Activated gamma-delta T cell treated with Interleukin-2 at 50 U/mL for 16 hours (primary cell): ENCODE measurements at regions not wholly inside any gene's neighbourhood (a gene's known extent, or its start where the extent isn't known, plus 50 kb on each side); places are given as distances from the start of the nearest gene placed in this dataset.

ENCODE experiments used
- DNase-seq: peaks from one replicate; pipeline ENCODE4 v3.0.0-alpha.2; 2020

DNA sequence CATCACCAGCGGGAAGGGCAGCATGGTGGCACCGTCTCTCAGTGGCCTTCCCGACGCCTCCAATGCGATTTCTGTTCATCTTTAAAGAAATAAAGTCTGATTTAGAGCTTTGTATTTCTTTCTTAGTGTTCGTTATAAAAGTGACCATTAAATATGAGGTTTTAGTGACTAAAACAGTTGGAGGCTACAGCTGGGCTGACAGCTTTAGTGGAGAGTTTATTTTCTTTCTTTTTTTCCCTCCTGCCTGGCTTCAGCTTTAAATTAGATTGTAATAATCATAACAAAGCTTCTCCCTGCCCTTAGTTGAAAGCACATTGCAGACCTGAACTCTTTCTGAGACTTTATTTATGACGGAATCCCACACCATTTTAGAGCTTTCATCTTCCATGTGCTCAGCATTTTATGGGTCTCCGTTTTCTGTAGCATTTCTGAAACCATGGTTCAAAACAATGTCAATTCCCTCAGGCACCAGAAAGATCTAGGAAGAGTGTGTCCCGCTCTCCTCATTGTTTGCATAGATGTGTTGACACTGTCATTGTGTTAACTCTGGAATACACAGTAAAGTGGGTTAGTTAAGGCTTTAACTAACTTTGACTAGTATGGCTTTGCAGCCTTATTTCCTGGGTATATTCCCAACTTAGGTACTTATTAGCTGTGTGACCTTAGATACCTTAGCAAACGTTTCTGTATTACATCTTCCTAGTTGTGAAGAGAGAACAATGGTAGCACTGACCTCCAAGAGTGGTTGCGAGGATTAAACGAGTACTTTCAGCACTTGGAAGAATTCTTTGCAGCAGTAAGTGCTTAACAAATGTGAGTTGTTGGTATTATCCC is 97.4 kb upstream of the PGRMC2 start:
- no peak for DNase-seq

DNA sequence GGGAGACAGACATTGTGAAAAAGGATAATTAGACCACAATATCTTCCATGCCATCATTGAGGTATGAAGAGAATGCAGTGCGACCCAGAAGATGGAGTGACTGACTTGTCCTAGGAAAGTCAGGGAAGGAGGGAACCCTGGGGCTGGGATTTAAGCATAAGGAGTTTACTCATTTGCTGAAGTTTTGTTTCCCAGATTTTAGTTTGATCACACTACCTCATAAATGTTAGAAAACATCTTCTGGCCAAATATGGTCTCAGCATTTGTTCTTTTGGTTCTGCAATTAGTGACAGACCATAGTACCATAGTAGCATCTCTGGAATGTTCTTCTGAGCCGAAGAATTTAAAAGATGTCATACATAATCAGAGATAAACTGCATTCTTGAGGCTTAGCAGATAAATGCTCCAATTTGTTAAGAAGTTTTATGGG is 96.5 kb upstream of the PGRMC2 start:
- DNase-seq = no peak

DNA sequence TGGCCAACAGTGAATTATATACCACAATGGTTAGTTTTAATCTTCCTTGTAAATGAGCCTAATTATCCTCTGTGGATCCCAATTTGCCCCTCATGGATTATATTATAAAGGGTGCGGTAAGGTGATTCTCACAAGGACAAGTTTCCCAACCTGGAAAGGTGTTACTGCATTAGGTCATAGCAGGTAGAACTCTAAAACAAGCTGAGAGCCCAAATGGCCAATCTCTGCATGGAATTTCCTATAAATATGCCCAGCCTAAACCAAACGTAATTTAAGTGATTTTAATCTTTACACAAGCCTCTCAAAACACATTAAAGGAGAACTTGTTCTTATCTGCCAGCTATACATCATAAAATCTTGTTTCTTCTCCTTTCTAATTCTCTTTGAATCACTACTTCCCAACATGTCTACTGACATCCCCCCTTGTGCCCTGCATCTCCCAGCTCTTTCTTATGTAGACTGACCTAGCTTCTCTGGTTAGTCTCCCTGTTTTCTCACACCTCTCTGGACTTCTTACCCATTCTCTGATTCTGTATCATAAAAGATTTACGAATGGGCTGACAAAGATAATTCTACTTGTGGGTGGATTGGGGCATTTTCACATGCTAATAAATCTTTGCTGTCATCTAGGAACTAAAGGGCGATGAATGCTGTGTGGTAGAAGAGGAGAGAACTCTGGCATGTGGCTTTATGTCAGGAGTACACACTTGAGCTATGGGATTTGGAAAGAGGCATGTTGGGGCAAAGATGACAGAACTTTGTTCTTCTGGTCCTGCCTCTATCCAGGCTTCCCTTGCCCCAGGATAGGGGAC is 94.3 kb upstream of the PGRMC2 start:
- DNase-seq = no peak

DNA sequence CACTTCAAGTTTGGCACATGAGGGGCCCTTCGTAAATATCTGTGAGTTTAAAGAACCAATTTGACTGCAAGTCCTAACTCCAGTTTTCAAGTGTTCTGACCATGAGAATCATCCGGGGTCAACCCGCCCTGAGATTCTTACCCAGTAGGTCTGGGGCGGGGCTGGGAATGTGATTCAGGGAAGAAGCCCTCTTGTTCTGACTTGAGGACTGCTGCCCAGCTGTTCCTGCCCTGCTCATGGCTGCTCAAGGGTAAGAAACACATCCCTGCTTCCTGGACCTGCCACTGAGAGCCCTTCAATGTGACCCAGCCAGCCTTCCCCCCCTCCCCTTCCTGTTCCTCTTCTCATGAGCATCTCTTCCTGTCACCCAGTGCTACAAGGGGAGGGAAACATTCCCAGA is 92.7 kb upstream of the PGRMC2 start:
- DNase-seq = no peak

DNA sequence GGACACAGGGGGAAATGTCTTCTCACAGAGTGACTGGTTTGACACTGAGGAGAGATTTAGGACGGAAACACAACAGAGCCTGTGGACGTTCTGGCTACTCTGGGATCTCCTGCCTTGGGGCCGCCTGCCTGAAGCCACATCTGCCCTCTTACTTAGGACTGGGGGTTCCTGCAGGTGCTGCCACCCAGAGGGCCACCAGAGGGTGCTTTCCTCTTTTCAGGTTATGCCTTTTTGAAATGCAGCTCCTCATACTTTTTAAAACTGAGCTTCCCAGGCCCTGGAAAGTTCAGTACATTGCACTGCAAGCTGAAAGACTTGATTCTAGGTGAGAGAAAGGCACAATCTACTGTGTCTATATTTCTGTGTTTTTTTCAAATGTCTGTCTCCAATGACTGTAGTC is 92.2 kb upstream of the PGRMC2 start:
- no peak for DNase-seq

DNA sequence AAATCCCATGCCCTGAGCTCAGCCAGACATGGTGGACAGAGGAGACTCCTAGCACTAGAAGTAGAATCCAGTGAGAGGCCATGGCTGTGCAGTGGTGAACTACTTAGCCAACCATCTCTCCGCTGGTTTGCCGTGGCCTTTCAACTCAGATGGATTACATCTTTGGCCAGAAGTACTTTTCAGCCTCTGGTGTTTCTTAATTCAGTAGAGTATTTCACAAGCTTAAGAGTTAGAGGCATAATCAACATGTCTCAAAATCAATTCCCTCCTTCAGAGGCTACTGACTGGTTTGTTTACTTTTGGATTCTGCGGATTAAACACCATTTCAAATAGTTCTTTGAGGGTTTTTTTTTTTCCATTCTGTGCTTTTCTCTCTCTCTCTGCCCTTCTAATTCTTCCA is 91.1 kb upstream of the PGRMC2 start:
- no peak for DNase-seq

DNA sequence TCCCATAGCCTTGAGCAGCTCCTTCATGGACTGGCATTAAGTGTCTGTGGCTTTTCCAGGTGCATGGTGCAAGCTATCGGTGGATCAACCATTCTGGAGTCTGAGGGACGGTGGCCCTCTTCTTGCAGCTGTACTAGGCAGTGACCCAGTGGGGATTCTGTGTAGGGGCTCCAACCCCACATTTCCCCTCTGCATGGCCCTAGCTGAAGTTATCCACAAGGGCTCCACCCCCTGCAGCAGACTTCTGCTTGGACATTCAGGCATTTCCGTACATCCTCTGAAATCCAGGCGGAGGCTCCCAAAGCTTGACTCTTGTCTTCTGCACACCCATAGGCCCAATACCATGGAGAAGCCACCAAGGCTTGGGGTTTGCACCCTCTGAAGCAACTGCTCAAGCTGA is 89.3 kb upstream of the PGRMC2 start:
- DNase-seq = no peak

DNA sequence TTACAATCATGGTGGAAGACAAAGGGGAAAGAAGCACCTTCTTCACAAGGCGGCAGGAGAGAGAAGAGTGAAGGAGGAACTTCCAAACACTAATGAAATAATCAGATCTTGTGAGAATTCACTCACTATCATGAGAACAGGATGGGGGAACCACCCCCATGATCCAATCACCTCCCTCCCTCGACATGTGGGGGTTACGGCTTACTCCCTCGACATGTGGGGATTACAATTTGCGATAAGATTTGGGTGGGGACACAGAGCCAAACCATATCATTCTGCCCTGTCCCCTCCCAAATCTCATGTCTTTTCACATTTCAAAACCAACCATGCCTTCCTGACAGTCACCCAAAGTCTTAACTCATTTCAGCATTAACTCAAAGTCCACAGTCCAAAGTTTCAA is 88.7 kb upstream of the PGRMC2 start:
- DNase-seq = no peak

DNA sequence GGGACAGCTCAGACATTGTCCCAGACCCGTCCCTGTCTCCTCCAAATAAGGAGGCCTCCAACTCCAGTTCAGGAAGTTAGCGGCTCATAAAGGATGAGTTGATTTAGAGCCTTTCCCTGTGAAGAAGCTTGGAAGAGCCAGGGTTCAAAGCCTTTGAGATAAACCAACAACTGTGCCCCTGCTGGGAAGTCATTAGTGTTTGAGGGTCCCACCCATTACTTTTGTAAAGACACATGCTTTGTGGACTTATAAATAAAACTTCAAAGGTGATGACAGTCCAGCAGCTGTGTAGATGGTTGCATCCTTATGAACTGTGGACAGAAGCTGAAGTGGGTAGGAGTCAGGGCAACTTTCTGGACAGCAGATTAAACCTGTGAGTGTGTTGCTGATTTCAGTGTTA is 86.0 kb upstream of the PGRMC2 start:
- DNase-seq = no peak

DNA sequence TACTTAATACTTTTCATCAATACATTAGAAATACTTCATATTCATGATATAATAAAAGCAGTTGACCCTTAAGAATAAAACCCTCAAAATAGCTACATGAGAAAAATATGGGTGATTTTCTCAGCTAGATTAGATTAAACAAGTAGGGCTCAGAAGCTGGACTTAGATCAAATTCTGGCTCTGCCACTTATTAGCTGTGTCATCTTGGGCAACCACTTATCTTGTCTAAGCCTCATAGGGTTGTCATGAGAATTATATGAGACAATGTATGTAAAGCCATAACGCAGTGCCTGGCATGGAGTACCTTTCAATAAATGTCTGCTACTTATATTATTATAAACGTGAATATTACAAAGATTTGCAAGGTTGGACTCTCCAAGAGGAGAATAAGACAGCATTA is 84.3 kb upstream of the PGRMC2 start:
- no peak for DNase-seq

DNA sequence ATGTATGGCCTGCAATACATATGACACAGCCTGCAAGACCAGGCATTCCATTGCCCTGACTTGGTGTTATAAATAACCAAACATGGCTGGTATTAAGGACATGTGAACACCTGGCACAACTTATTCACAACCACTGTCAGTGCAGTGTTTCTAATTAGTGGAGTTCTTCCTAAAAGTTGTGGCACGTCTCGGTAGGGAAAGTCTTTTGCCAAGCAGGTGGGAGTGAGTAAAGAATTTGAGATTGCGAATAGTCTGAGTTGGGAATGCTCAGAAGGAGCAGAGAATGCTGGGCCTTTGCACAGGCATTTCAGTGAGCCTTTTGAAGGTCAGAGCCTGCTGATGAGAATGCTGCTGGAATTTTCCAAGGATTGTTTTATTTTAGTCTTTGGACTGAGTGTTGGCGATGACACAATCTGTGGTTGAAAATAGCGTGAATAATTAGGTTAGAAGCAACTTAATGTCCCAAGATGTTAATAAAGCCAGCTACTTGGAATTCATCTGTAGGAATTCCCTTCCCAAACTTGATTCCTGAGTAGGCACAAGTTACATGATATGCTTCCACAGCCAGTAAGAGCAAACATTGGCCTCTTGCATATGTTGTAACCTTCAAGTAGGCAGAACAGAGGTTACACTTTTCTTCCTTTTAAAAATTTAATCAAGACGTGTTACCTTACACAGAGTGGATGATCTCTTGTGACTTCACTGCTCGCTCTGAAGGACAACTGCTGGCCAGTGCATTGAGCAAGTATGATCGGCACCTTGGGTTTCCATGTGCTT is 83.6 kb upstream of the PGRMC2 start:
- DNase-seq = no peak

DNA sequence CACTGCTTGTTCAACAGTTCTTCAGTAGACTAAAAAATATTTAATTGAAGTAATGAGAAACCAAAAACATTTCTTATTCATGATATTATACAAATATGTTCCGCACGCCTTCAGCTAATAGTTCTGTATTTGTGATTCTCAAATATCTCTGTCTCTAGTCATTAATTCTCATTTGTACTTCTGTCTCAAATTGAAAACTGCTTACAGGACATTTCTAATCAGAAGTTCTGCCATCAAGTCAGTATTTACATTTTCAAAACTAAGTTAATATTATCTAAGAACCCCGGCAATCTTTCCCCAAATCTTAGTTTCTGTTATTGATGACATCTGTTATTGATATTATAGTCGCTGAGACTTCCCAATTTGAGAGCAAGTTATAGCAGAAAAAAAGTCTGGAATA is 78.6 kb upstream of the PGRMC2 start:
- DNase-seq = no peak

DNA sequence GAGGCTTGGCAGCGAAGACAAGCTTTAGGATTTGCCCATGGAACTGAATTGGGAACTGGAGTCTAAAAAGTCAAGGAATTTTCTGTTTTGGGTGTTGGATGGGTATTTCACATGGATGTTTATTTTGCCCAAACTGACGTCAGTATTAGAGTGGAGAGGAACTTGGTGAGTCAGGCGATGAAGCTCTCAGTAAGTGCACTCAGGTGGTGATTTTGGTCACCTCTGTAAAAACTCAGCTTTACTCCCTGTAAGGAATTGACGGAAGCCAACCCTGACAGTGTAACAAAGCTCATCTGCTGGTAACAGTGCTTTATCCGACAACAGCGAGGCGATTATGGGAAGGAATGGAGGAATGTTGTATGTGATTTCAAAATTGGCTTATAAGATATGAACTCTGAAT is 77.0 kb upstream of the PGRMC2 start:
- DNase-seq = no peak

DNA sequence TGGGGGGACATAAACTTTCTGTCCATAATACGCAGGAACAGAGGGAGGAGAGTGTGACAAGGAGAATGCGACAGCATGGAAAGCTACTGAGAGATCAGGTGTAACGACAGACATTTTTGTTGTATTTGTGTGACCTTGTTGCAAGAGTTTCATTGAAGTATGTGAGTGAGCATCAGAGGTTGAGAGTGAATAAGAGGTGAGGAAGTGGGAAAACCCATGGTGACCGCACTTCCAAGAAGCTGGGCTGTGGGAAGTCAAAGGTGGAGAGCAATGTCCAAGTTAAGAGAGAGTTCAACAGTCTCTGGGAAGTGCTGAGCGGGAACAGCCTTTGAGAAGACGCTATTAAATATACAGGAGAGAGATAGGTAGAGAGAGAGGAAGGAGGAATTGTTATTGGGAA is 76.4 kb upstream of the PGRMC2 start:
- DNase-seq = no peak

DNA sequence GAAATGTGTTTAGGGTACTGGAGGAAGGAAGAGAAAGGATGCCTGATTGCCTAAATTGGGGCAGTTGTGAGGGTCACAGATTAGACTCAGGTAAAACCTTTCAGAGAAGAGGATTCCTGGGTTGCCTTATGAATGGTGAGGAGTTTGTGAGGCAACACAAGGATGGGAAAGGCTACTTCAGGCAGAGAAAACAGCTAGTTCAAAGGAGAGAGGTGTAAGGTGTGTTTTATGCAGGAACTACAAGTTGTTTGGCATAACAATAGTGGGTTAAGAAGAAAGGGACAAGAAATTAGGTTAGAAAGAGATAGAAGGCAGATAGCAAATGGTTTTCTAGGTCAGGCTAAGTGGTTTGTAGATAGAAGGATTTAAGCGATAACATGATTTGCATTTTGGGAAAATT is 75.1 kb upstream of the PGRMC2 start:
- DNase-seq = no peak

DNA sequence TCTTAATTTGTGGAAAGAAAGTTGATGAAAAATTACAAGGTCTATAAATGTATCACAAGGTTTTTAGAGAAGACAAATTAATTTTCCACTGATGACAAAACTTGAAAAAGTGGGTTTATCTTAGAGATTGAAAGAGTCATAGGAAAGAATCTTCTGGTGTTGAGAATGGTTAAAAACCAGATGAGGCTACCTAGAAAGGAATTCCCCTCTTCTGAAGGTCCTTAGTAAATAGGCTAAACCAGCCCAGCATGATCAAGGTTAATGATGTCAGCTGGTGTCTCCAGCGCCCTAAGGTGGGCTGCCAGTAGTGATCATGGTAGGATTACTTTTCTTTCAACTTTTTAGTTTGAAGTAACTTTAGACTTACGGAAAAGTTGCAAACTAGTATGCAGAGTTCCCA is 71.8 kb upstream of the PGRMC2 start:
- no peak for DNase-seq

DNA sequence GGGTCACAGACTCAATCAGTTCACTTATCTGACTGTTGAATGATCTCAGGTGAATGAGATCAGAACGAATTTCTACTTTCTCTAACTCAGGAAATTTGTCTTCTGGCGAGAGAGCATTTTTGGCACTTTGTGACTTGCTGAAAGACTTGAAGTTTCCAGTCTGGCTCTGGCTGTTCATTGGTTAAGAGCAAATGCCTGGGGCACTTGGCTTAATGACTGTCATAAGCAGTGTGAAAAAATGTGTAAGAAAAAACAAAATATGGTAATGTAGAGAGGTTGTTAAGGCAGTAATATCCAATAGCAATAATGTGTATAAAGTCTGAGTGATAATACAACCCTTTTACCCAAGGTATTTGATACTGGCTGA is 71.3 kb upstream of the PGRMC2 start:
- DNase-seq = no peak

DNA sequence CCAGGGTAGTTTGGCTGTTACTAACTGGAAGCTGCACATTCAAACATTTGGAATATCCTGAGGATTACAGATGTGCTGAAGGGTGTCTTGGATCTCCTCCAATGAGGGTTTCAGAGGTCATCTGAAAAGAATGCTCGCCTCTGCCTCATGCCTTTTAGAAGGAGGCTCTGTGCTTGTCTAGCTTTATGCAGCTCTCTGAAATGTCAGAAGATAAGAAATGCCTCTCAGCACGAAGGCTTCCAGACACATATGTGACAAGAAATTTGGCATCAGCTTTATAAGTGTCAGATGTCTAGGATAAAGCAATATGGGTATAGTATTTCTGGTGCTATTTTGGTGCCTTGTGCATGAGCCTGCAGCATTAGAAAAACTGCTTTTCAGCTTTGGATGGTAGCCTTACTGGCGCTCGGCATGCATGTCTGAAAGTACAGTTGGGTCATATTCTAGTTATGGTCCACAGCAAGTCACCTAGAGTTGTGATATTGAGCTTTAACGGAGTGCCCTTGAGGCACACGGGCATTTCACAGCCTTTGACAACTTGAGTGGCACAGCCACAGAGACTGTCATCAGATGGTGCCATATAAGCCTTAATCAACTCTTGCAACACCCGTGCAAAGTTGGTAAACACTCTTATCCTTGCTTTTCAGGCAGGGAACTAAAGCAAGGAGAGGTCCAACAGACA is 70.8 kb upstream of the PGRMC2 start:
- no peak for DNase-seq

DNA sequence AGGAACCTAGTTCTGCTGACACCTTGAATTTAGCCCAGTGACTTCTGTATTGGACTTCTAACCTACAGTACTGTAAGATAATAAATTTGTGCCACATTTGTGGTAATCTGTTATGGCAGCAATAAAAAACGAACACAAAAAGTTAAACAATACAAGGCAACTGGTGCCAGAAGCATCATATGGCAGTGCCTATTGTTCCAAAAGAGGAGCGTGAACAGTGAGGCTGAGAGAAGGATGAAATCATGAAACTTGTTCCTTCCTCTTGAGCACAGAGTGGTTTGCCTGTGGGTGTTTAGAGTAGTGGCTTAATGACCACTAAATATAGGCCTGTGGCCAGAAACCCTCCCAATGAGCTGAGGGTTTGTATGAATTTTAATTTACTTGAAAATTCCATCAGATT is 69.7 kb upstream of the PGRMC2 start:
- DNase-seq = no peak

DNA sequence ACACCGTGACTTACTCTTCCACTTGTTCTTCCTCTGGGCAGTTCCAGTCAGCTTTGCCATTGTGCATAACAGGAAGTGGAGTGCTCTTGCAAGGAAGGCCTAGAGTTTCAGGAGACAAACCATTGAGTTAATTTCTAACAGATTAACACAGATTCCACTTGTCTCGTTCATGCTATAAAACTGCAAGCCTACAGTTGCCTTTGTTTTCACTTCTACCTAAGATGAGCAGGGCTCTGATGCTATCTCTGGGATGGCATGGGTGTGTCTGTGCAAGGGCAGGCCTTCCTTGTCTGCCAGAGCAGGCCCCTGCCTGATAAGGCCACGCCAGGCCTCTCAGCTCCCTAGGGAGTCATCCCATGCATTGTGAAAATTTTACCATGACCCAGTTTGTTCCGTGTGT is 67.7 kb upstream of the PGRMC2 start:
- DNase-seq = no peak

DNA sequence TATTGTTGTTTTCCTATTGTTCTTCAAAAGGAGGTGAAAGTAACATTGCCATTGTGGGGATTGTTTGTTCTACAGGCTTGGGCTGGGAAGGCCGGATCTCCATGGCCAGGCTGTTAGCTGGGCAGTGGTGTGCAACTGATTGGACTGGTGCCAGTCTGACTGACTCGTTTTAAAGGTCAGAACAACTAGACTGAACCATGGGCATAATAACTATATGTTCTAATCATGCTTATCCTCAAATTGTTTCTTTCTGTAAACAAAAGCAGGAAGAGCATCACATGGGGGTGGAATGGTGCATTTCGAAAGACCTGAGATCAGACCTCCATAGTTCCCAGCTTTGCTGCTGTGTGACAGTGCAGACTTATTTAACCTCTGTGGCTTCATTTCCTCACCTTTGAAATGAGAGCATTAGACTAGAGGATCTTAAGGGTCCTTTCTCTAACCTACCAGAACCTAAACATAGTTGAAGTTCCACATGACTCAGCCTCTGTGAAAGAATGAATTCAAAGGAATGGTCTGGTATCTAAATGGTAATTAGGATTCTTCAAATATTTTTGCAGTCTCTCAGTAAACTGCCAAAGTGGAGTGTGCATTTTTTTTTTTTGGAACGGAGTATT is 66.7 kb upstream of the PGRMC2 start:
- DNase-seq = no peak

DNA sequence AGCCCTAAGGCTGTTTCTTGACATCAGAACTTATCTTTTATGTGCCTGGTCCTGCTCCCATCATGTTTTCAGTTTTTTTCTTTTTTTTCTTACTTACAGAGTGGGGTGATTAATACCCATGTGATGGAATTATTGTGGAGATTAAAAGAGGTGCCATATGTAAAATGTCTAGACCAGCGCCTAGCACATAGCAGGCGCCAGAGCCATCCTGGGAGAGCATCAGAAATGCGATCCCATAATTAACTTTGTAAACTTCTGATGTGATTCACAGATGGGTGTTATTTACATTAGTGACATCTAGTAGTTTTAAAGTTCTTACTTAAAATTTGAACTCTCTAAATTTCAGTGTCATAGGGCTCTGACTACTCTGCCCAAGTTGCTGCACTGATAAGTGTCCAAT is 66.2 kb upstream of the PGRMC2 start:
- DNase-seq = no peak

DNA sequence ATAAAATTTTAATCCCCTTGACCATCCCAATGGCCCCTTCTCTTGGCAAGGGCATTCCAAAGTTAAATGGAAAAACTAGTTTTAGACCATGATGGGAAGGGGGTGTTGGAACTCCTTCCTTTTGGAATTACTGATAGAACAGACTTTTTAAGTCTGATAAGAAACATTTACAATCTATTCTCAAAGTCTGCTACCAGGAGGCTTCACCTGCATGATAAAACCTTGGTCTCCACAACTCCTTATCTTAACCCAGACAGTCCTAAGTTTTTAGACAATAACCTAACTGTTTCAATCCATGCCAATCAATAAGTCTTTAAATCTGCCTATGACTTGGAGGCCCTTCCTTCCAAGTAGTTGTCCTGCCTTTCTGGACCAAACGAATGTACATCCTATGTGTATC is 63.9 kb upstream of the PGRMC2 start:
- DNase-seq = no peak
